ENCODE measurements at regions not wholly inside any gene's neighbourhood (a gene's known extent, or its start where the extent isn't known, plus 50 kb on each side); places are given as distances from the start of the nearest gene placed in this dataset.

GRCh38 chr22:49053578-49053977 is 774.1 kb downstream of the BRD1 start:
- DNase-seq (ENCODE audit: extremely low read depth, low read depth) = no peak

GRCh38 chr22:49052560-49052959 is 775.1 kb downstream of the BRD1 start:
- no peak for TF ChIP-seq CTCF (IDR thresholded peaks at IDR 0.05; ENCODE audit: low read depth, low read length)
- no peak for DNase-seq (ENCODE audit: extremely low read depth, low read depth)

More at GRCh38 chr22:49053578-49053977, 774.1 kb downstream of the BRD1 start:
- TF ChIP-seq CTCF (IDR thresholded peaks at IDR 0.05; ENCODE audit: low read depth, low read length) = no peak

GRCh38 chr22:49052023-49052538 is 775.6 kb downstream of the BRD1 start:
- TF ChIP-seq CTCF (IDR thresholded peaks at IDR 0.05; ENCODE audit: low read depth, low read length) = no peak
- no peak for DNase-seq (ENCODE audit: extremely low read depth, low read depth)

DNA sequence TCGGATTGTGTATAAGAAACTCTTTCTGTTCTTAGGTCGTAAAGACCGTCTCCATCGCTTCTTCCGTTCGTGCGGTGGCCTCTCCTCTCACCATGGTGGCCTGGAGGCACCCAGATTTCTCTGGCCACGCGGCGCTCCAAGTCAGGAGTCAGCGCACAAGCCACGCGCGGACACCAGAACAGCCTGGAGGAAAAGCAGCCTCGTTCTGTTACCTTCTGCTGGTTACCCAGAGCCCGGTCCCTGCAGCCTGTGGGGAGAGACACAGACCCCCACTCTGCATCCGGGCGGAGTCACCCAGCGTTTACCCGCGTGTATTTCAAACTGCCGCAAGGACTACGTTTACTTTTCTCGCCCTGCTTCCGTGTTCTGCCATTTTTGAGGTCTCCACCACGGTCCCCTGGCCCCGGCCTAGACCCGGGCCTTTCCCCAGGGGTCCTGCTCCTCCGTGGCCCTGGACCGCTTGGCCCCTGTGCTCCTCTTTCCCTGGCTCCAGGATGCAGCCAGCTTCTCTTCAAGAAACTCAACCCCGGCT is 776.1 kb downstream of the BRD1 start:
- TF ChIP-seq CTCF (IDR thresholded peaks at IDR 0.05; ENCODE audit: low read depth, low read length) = no peak
- DNase-seq (ENCODE audit: extremely low read depth, low read depth) = no peak

- DNase-seq (ENCODE audit: extremely low read depth, low read depth) = no peak
- no peak for TF ChIP-seq CTCF (IDR thresholded peaks at IDR 0.05; ENCODE audit: low read depth, low read length)
Measured at GRCh38 chr22:49049691-49050090, 778.0 kb downstream of the BRD1 start.

- no peak for DNase-seq (ENCODE audit: extremely low read depth, low read depth)
- no peak for TF ChIP-seq CTCF (IDR thresholded peaks at IDR 0.05; ENCODE audit: low read depth, low read length)
Measured at GRCh38 chr22:49048591-49048990, 779.1 kb downstream of the BRD1 start.

DNA sequence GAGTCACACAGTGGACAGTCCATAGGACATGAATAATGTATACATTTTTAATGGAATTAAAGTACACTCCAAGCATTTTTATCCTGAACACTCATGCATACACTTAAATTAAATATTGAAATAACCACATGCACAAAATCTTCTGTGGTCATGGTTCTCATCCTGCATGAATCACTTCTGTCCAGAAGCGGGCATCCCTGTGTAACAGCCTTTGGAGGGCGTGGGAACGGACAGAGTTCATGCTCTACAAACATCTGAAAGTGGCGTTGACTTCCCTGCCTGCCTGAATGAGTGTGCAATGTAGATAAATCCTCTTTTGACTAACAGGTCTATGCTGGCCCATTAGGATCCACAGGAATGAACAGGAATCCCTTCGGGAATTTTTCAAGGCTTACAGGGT is 780.2 kb downstream of the BRD1 start:
- no peak for DNase-seq (ENCODE audit: extremely low read depth, low read depth)
- no peak for TF ChIP-seq CTCF (IDR thresholded peaks at IDR 0.05; ENCODE audit: low read depth, low read length)
